ENCODE measurements at regions not wholly inside any gene's neighbourhood (a gene's known extent, or its start where the extent isn't known, plus 50 kb on each side); places are given as distances from the start of the nearest gene placed in this dataset.

GRCh38 chr4:173675446-173675845 is 145.4 kb upstream of the HAND2 start:
- TF ChIP-seq CTCF (IDR thresholded peaks at IDR 0.05; ENCODE audit: insufficient read depth, low read length, poor library complexity, severe bottlenecking), result no peak
- DNase-seq (ENCODE audit: low read depth), result no peak
- H3K4me3 ChIP-seq (ENCODE audit: low read depth, low read length), result no peak overlapping the region

GRCh38 chr4:173669460-173670179 is 139.6 kb upstream of the HAND2 start:
- no peak for TF ChIP-seq CTCF (IDR thresholded peaks at IDR 0.05; ENCODE audit: insufficient read depth, low read length, poor library complexity, severe bottlenecking)
- Histone ChIP-seq H3K36me3 (ENCODE audit: control insufficient read depth, insufficient read depth, low read length) (no peaks in the 10 kb centered on the region), H3K4me3 (ENCODE audit: low read depth, low read length) (no peak overlapping the region), H3K27me3 (ENCODE audit: control insufficient read depth, insufficient read depth, low read length) (no peaks in the 10 kb centered on the region)
- DNase-seq (ENCODE audit: low read depth), result no peak

More at GRCh38 chr4:173675446-173675845, 145.4 kb upstream of the HAND2 start:
- no peaks in the 10 kb centered on the region for H3K36me3 ChIP-seq (ENCODE audit: control insufficient read depth, insufficient read depth, low read length)
- no peaks in the 10 kb centered on the region for H3K27me3 ChIP-seq (ENCODE audit: control insufficient read depth, insufficient read depth, low read length)

GRCh38 chr4:173661001-173661400 is 131.0 kb upstream of the HAND2 start:
- Histone ChIP-seq H3K36me3 (ENCODE audit: control insufficient read depth, insufficient read depth, low read length) (no peaks in the 10 kb centered on the region), H3K27me3 (ENCODE audit: control insufficient read depth, insufficient read depth, low read length) (no peaks in the 10 kb centered on the region), H3K4me3 (ENCODE audit: low read depth, low read length) (no peak overlapping the region)
- no peak for DNase-seq (ENCODE audit: low read depth)
- no peak for TF ChIP-seq CTCF (IDR thresholded peaks at IDR 0.05; ENCODE audit: insufficient read depth, low read length, poor library complexity, severe bottlenecking)

- no peak for DNase-seq (ENCODE audit: low read depth)
- Histone ChIP-seq H3K4me3 (ENCODE audit: low read depth, low read length) (no peak overlapping the region), H3K36me3 (ENCODE audit: control insufficient read depth, insufficient read depth, low read length) (no peaks in the 10 kb centered on the region), H3K27me3 (ENCODE audit: control insufficient read depth, insufficient read depth, low read length) (no peaks in the 10 kb centered on the region)
- TF ChIP-seq CTCF (IDR thresholded peaks at IDR 0.05; ENCODE audit: insufficient read depth, low read length, poor library complexity, severe bottlenecking), result no peak
Measured at GRCh38 chr4:173656898-173657297, 126.9 kb upstream of the HAND2 start.

GRCh38 chr4:173652283-173652931 is 122.4 kb upstream of the HAND2 start:
- no peak overlapping the region for H3K4me3 ChIP-seq (ENCODE audit: low read depth, low read length)
- H3K27me3 ChIP-seq (ENCODE audit: control insufficient read depth, insufficient read depth, low read length), result no peaks in the 10 kb centered on the region
- no peak for TF ChIP-seq CTCF (IDR thresholded peaks at IDR 0.05; ENCODE audit: insufficient read depth, low read length, poor library complexity, severe bottlenecking)
- no peak for DNase-seq (ENCODE audit: low read depth)
- H3K36me3 ChIP-seq (ENCODE audit: control insufficient read depth, insufficient read depth, low read length), result no peaks in the 10 kb centered on the region
